K562 (cell line): ENCODE measurements at regions not wholly inside any gene's neighbourhood (a gene's known extent, or its start where the extent isn't known, plus 50 kb on each side); places are given as distances from the start of the nearest gene placed in this dataset.

Experiments
- ATAC-seq: fragments of 200-7000 bp; cut with Tn5 transposase; 3 replicates; pipeline ENCODE4 v1.9.1; 2020; ENCODE audit warnings: moderate library complexity
- BruUV-seq: library from RNA; stranded (reverse); fragments of 400-500 nt; replicated peaks from 2 replicates; lab custom pipeline; 2021; lab: Mats Ljungman, UMichigan
- CTCF ChIA-PET: fragments of 300-600 bp; formaldehyde crosslinking; extraction: SDS; loops from one replicate; lab custom pipeline; 2021; ENCODE audit warnings: low intra/inter-chr PET ratio; lab: Yijun Ruan, JAX
- POLR2A ChIA-PET: fragments of 300-600, 350-650 bp; sonication (Branson Sonifier 250); formaldehyde crosslinking; extraction: SDS; loops from one replicate; lab custom pipeline; 2021; ENCODE audit warnings: antibody characterized with exemption, inconsistent platforms; lab: Yijun Ruan, JAX
- DNase-seq, 4 experiments: peaks; one replicate each; pipeline versions ENCODE4 v3.0.0 to v3.0.0-alpha.2; 2011 to 2018; ENCODE audit warnings: low spot score in 3 of 4, mixed read lengths in 3 of 4; ENCODE audit errors: extremely low read depth in 1 of 4
- FAIRE-seq: peaks from 2 replicates; lab custom pipeline; 2011; peaks lifted over from hg19 to GRCh38; lab: Jason Lieb, UNC
- H2AFZ ChIP-seq: 2 replicates; pipeline ENCODE4 v1.6.0; 2011; ENCODE audit warnings: low read depth, low read length, control low read depth, inconsistent platforms
- H3K27ac ChIP-seq: fragments of 200-600 bp; 3 replicates; pipeline ENCODE4 v1.8.0; 2011; ENCODE audit warnings: low read depth, mild to moderate bottlenecking, control low read depth, inconsistent platforms, low read length, moderate library complexity, mixed read lengths; ENCODE audit errors: extremely low read depth
- H3K27me3 ChIP-seq, 2 experiments: fragments of 300-600 bp in 1 of 2; 2 replicates in 1 of 2; 3 replicates in 1 of 2; pipeline versions ENCODE4 v1.6.0 to v1.8.0; 2011; ENCODE audit warnings: inconsistent platforms in 2 of 2, low read length in 2 of 2, mild to moderate bottlenecking in 1 of 2, mixed read lengths in 1 of 2, moderate library complexity in 1 of 2; ENCODE audit not compliant: control insufficient read depth in 2 of 2, insufficient read depth in 2 of 2
- H3K36me3 ChIP-seq: fragments of 300-600 bp; 3 replicates; pipeline ENCODE4 v1.8.0; 2011; ENCODE audit warnings: mild to moderate bottlenecking, low read length, inconsistent platforms; ENCODE audit not compliant: control insufficient read depth, insufficient read depth
- H3K4me1 ChIP-seq, 2 experiments: fragments of 200-600 bp in 1 of 2; replicated peaks in 1 of 2; 2 replicates in 1 of 2; 3 replicates in 1 of 2; pipeline versions ENCODE4 v1.5.1 to v1.8.0; 2011; ENCODE audit warnings: inconsistent platforms in 2 of 2, low read length in 2 of 2, mild to moderate bottlenecking in 1 of 2, mixed read lengths in 1 of 2, moderate library complexity in 1 of 2; ENCODE audit not compliant: control insufficient read depth in 2 of 2, insufficient read depth in 2 of 2
- H3K4me2 ChIP-seq: 2 replicates; pipeline ENCODE4 v1.6.1; 2011; ENCODE audit warnings: low read length, control low read depth, inconsistent platforms, mixed read lengths; ENCODE audit not compliant: insufficient read depth
- H3K4me3 ChIP-seq: fragments of 200-600 bp; sonication (generic), shearing (Covaris generic); 2 replicates; pipeline ENCODE4 v1.5.1; 2016; ENCODE audit warnings: control low read depth, inconsistent platforms
- H3K79me2 ChIP-seq: fragments of 200-600 bp; 3 replicates; pipeline ENCODE4 v1.8.0; 2011; ENCODE audit warnings: low read length, inconsistent platforms; ENCODE audit not compliant: control insufficient read depth, insufficient read depth
- H3K9ac ChIP-seq, 2 experiments: 2 replicates each; pipeline versions ENCODE4 v1.6.0 to v1.6.1; 2011; ENCODE audit warnings: low read depth in 2 of 2, low read length in 2 of 2, control low read depth in 1 of 2, inconsistent platforms in 1 of 2, mild to moderate bottlenecking in 1 of 2, mixed read lengths in 1 of 2; ENCODE audit not compliant: insufficient read depth in 1 of 2
- H3K9me1 ChIP-seq: one replicate; pipeline ENCODE4 v1.6.0; 2011; ENCODE audit warnings: inconsistent platforms, mild to moderate bottlenecking, low read length, moderate library complexity; ENCODE audit not compliant: control insufficient read depth, insufficient read depth
- H3K9me3 ChIP-seq: replicated peaks from 2 replicates; pipeline ENCODE4 v1.5.1; 2011; ENCODE audit warnings: low read depth, low read length, inconsistent platforms; ENCODE audit not compliant: control insufficient read depth, insufficient read depth
- H4K20me1 ChIP-seq: replicated peaks from 2 replicates; pipeline ENCODE4 v1.6.1; 2011; ENCODE audit warnings: low read length, inconsistent platforms, mixed read lengths; ENCODE audit not compliant: control insufficient read depth, insufficient read depth
- E2F3 ChIP-seq: fragments of 250-450 bp; sonication (Bioruptor Pico); IDR thresholded peaks from 2 replicates; pipeline ENCODE4 v1.4.0; 2020; ENCODE audit warnings: mild to moderate bottlenecking
- ETV1 ChIP-seq: fragments of 450-650 bp; conservative IDR thresholded peaks from 2 replicates; pipeline ENCODE4 v1.6.1; 2016; ENCODE audit warnings: missing genetic modification characterization, control low read depth, low read depth, missing compliant biosample characterization
- FOXP1 ChIP-seq: sonication (generic); formaldehyde crosslinking; IDR thresholded peaks from 2 replicates; pipeline ENCODE4 v1.8.0; 2022; ENCODE audit warnings: mild to moderate bottlenecking, missing genetic modification reagents
- KDM2B ChIP-seq: fragments of 250-450 bp; sonication (Bioruptor Pico); IDR thresholded peaks from 2 replicates; pipeline ENCODE4 v1.8.0; 2021; ENCODE audit warnings: mild to moderate bottlenecking, moderate library complexity
- KHSRP ChIP-seq: fragments of 450-650 bp; IDR thresholded peaks from 2 replicates; pipeline ENCODE4 v1.6.1; 2017
- NCOA4 ChIP-seq: fragments of 450-650 bp; IDR thresholded peaks from 2 replicates; pipeline ENCODE4 v1.6.1; 2018; ENCODE audit warnings: mild to moderate bottlenecking; ENCODE audit not compliant: partially characterized antibody
- RBM22 ChIP-seq: fragments of 200-400 bp; formaldehyde crosslinking; IDR thresholded peaks from 2 replicates; pipeline ENCODE4 v1.6.1; 2018; ENCODE audit warnings: low read length, low read depth; ENCODE audit not compliant: poor library complexity, severe bottlenecking
- SAFB2 ChIP-seq: fragments of 200-400 bp; formaldehyde crosslinking; IDR thresholded peaks from 2 replicates; pipeline ENCODE4 v1.6.1; 2018; ENCODE audit warnings: borderline replicate concordance, low read length, low read depth, moderate library complexity; ENCODE audit not compliant: severe bottlenecking
- SIN3A ChIP-seq, 2 experiments: fragments of 150-350 bp in 1 of 2; IDR thresholded peaks; 2 replicates each; pipeline ENCODE4 v1.6.1; 2011 to 2016; ENCODE audit warnings: borderline replicate concordance in 2 of 2, low read depth in 2 of 2, low read length in 2 of 2, mild to moderate bottlenecking in 2 of 2, moderate library complexity in 2 of 2; ENCODE audit not compliant: control insufficient read depth in 1 of 2
- TCF7 ChIP-seq: sonication (generic); IDR thresholded peaks from 2 replicates; pipeline ENCODE4 v1.6.1; 2016; ENCODE audit warnings: antibody characterized with exemption, borderline replicate concordance
- ZNF165 ChIP-seq: fragments of 250-450 bp; sonication (Bioruptor Pico); IDR thresholded peaks from 2 replicates; pipeline ENCODE4 v1.4.0; 2020; ENCODE audit warnings: borderline replicate concordance
- ZNF586 ChIP-seq: fragments of 450-650 bp; formaldehyde crosslinking; conservative IDR thresholded peaks from 2 replicates; pipeline ENCODE4 v1.4.0; 2020; ENCODE audit warnings: mild to moderate bottlenecking, moderate library complexity
- ZNF717 ChIP-seq: fragments of 250-450 bp; sonication (Bioruptor Pico); IDR thresholded peaks from 2 replicates; pipeline ENCODE4 v1.5.0; 2021
- ZNF75A ChIP-seq: fragments of 450-650 bp; formaldehyde crosslinking; IDR thresholded peaks from 2 replicates; pipeline ENCODE4 v1.4.0; 2020; ENCODE audit warnings: mild to moderate bottlenecking
- ZNF766 ChIP-seq: fragments of 200-800 bp; sonication (Bioruptor generic); conservative IDR thresholded peaks from 2 replicates; pipeline ENCODE4 v1.6.1; 2016; ENCODE audit warnings: missing genetic modification characterization, missing compliant biosample characterization
- ZZZ3 ChIP-seq: fragments of 450-650 bp; IDR thresholded peaks from 2 replicates; pipeline ENCODE4 v1.6.1; 2016; ENCODE audit warnings: antibody characterized with exemption, mild to moderate bottlenecking, moderate library complexity
- WGBS: fragments of 100-300 bp; shearing (Covaris generic); methylation state at CpG from one replicate; pipeline ENCODE4 v1.1.6; 2016; ENCODE audit warnings: low coverage, mixed read lengths; ENCODE audit not compliant: insufficient coverage; ENCODE audit errors: missing lambda C conversion rate; 5-methylcytosine and 5-hydroxymethylcytosine counted together
- in situ Hi-C: fragments of 300-500 bp; cut with MboI; formaldehyde crosslinking; loops from 4 replicates; pipeline ENCODE4 v1.15.0; 2018; ENCODE audit warnings: inconsistent platforms, mixed read lengths
- intact Hi-C: fragments of 100-400 bp; cut with micrococcal nuclease; formaldehyde crosslinking; loops from 2 replicates; pipeline ENCODE4 v1.14.2; 2022
- TF ChIP-seq, protein P1 (sequence below): sonication (generic); formaldehyde crosslinking; IDR thresholded peaks from 2 replicates; pipeline ENCODE4 v1.8.0; 2022; ENCODE audit warnings: missing genetic modification reagents, mild to moderate bottlenecking, moderate library complexity, borderline replicate concordance
- TF ChIP-seq, protein P2 (sequence below): fragments of 450-650 bp; formaldehyde crosslinking; IDR thresholded peaks from 2 replicates; pipeline ENCODE4 v1.4.0; 2022; ENCODE audit warnings: missing genetic modification characterization
- TF ChIP-seq, protein P3 (sequence below): IDR thresholded peaks from 2 replicates; pipeline ENCODE4 v1.6.1; 2011; ENCODE audit warnings: borderline replicate concordance, low read depth, mild to moderate bottlenecking, moderate library complexity, low read length; ENCODE audit not compliant: insufficient read depth, poor library complexity, severe bottlenecking

DNA sequence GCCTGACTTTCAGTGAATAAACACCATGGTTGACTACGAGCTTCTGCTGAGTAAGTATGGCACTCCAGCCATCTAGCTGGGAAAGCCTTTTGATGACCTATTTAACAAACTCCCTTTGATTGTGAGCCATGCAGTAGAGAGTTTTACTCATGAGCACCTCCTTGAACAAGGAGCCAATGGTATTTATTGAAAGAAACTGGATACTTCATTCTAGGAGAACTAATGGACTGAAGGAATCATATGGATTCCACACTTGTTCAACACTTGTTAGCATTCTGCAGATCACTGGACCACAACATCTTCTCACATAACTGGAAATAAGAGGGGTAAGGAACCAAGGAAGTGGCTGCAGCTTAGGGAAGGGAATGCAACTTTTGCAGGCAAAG lies 320.9 kb upstream of the ETAA1 start:
- no TSS peak for BruUV-seq
- H3K9ac ChIP-seq: no peak overlapping the region
- no peaks in the 10 kb centered on the region for H3K4me1 ChIP-seq
- H3K27ac ChIP-seq: no peak overlapping the region
- H3K79me2 ChIP-seq: no peaks in the 10 kb centered on the region
- H3K9me3 ChIP-seq: no peaks in the 10 kb centered on the region; the same call in 1 of the 2 replicates
- intact Hi-C loops (no loop called here), in situ Hi-C loops (no loop called here)
- no peaks in the 10 kb centered on the region for H3K36me3 ChIP-seq
- POLR2A ChIA-PET: no interaction called here
- CTCF ChIA-PET: no interaction called here
- 0% methylated on average over 1 of the region's 1 CpG for WGBS
- TF ChIP-seq FOXP1 (CRISPR knock-in tag): no peak
- TF ChIP-seq ZNF165 (CRISPR knock-in tag): no peak
- no peak for TF ChIP-seq TCF7
- TF ChIP-seq ZNF717 (CRISPR knock-in tag): no peak
- TF ChIP-seq, protein P1, sequence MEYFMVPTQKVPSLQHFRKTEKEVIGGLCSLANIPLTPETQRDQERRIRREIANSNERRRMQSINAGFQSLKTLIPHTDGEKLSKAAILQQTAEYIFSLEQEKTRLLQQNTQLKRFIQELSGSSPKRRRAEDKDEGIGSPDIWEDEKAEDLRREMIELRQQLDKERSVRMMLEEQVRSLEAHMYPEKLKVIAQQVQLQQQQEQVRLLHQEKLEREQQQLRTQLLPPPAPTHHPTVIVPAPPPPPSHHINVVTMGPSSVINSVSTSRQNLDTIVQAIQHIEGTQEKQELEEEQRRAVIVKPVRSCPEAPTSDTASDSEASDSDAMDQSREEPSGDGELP (CRISPR knock-in tag): no peak
- no peak for TF ChIP-seq SAFB2
- no peak for TF ChIP-seq KHSRP
- TF ChIP-seq, protein P2, sequence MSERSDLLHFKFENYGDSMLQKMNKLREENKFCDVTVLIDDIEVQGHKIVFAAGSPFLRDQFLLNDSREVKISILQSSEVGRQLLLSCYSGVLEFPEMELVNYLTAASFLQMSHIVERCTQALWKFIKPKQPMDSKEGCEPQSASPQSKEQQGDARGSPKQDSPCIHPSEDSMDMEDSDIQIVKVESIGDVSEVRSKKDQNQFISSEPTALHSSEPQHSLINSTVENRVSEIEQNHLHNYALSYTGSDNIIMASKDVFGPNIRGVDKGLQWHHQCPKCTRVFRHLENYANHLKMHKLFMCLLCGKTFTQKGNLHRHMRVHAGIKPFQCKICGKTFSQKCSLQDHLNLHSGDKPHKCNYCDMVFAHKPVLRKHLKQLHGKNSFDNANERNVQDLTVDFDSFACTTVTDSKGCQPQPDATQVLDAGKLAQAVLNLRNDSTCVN (CRISPR knock-in tag): no peak
- TF ChIP-seq E2F3: no peak
- no peak for TF ChIP-seq ETV1 (tag)
- TF ChIP-seq NCOA4: no peak
- TF ChIP-seq, protein P3, sequence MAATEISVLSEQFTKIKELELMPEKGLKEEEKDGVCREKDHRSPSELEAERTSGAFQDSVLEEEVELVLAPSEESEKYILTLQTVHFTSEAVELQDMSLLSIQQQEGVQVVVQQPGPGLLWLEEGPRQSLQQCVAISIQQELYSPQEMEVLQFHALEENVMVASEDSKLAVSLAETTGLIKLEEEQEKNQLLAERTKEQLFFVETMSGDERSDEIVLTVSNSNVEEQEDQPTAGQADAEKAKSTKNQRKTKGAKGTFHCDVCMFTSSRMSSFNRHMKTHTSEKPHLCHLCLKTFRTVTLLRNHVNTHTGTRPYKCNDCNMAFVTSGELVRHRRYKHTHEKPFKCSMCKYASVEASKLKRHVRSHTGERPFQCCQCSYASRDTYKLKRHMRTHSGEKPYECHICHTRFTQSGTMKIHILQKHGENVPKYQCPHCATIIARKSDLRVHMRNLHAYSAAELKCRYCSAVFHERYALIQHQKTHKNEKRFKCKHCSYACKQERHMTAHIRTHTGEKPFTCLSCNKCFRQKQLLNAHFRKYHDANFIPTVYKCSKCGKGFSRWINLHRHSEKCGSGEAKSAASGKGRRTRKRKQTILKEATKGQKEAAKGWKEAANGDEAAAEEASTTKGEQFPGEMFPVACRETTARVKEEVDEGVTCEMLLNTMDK: no peak
- no peak for TF ChIP-seq RBM22
- TF ChIP-seq ZNF586 (CRISPR knock-in tag): no peak
- TF ChIP-seq ZNF766 (CRISPR knock-in tag): no peak
- TF ChIP-seq ZNF75A (CRISPR knock-in tag): no peak
- no peak for TF ChIP-seq SIN3A (IDR thresholded peaks at IDR 0.05; ENCODE audit: borderline replicate concordance in 2 of 2, control insufficient read depth in 1 of 2, low read depth in 2 of 2, low read length in 2 of 2)
- no peak for TF ChIP-seq KDM2B (CRISPR knock-in tag)
- TF ChIP-seq ZZZ3: no peak
- no peaks in the 10 kb centered on the region for H3K9me1 ChIP-seq
- ATAC-seq: no peak
- no peaks in the 10 kb centered on the region for H4K20me1 ChIP-seq
- DNase-seq: no peak
- H3K4me2 ChIP-seq: no peak overlapping the region
- no peak overlapping the region for H2AFZ ChIP-seq
- no peak overlapping the region for H3K4me3 ChIP-seq
- H3K27me3 ChIP-seq: no peaks in the 10 kb centered on the region
- FAIRE-seq: no peak
